RWPE1 (cell line): ENCODE measurements at regions not wholly inside any gene's neighbourhood (a gene's known extent, or its start where the extent isn't known, plus 50 kb on each side); places are given as distances from the start of the nearest gene placed in this dataset.

ENCODE experiments used
- CTCF ChIA-PET: fragments of 350-600 bp; sonication (Branson Sonifier 250); formaldehyde crosslinking; extraction: SDS; loops from one replicate; lab custom pipeline; 2021; lab: Yijun Ruan, JAX
- POLR2A ChIA-PET: fragments of 400-600 bp; formaldehyde crosslinking; extraction: SDS; loops from one replicate; lab custom pipeline; 2020; ENCODE audit warnings: antibody characterized with exemption; ENCODE audit not compliant: low non-redundant PET; lab: Yijun Ruan, JAX
- DNase-seq: peaks from one replicate; pipeline ENCODE4 v3.0.0; 2012; ENCODE audit warnings: low spot score
- H3K27ac ChIP-seq: fragments of 450-650 bp; 2 replicates; pipeline ENCODE4 v1.5.1; 2017
- TF ChIP-seq, protein P1 (sequence below): fragments of 450-650 bp; conservative IDR thresholded peaks from 2 replicates; pipeline ENCODE4 v1.5.1; 2017; ENCODE audit warnings: low read depth, mild to moderate bottlenecking

DNA sequence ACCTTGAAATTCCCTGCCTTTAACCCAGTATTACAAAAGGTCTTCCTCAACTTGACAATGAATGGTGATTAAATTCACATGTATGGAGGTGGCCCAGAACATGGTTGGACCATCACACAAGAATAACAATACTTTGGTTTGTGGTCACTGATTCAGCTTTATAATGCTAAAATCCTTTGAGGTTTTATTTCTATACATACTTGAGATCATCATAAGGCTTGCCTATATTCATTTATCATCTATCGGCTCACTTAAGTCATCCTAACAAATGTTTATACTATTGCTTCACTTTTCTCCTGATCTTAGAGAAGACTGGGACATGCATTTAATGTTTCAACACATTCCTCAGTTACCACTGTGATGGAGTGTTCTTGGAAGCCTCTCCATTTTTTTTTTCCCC is 191.3 kb downstream of the DMAC1 start:
- TF ChIP-seq, protein P1, sequence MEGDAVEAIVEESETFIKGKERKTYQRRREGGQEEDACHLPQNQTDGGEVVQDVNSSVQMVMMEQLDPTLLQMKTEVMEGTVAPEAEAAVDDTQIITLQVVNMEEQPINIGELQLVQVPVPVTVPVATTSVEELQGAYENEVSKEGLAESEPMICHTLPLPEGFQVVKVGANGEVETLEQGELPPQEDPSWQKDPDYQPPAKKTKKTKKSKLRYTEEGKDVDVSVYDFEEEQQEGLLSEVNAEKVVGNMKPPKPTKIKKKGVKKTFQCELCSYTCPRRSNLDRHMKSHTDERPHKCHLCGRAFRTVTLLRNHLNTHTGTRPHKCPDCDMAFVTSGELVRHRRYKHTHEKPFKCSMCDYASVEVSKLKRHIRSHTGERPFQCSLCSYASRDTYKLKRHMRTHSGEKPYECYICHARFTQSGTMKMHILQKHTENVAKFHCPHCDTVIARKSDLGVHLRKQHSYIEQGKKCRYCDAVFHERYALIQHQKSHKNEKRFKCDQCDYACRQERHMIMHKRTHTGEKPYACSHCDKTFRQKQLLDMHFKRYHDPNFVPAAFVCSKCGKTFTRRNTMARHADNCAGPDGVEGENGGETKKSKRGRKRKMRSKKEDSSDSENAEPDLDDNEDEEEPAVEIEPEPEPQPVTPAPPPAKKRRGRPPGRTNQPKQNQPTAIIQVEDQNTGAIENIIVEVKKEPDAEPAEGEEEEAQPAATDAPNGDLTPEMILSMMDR = no peak
- POLR2A ChIA-PET = no interaction called here
- no peak for DNase-seq
- CTCF ChIA-PET = no interaction called here
- H3K27ac ChIP-seq = no peak overlapping the region

DNA sequence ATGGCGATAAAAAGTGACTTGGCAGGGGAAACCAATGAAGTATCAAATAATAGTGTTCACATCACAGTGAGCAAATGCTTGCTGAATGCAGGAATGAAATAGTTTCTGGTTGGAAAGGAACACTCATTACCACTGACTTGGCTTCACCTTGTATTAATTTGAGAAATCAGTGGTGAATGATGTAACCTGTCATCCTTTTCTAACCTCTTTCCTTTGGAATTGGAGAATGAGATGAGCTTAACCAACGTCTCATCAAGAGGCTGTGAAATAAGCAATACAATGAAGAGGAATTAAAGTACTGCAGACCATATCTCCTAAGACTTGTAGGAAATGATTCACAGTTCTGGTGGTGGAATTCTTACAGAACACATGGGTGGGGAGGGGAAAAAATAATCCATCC is 192.2 kb downstream of the DMAC1 start:
- no peak for DNase-seq
- CTCF ChIA-PET = no interaction called here
- POLR2A ChIA-PET = no interaction called here
- H3K27ac ChIP-seq = no peak overlapping the region
- TF ChIP-seq, protein P1 = no peak

DNA sequence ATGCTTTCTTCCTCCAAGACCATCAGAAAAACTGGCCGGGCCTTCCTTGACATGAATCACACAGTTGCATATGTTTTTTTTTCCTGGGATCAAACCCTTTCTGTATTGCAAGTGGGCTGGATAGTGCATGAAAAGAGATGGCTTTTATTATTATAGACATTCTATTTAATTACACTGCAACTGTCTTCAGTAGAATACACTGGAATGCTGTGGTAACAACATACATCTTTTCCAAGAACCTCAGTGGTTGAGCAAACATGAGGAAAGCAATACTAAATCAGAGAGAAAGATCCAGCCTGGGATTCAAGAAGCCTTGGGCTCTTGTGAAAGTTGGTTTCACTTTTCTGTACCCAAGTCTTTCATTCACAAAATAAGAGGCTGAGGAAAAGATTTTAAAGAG is 193.0 kb downstream of the DMAC1 start:
- ChIA-PET CTCF (no interaction called here), POLR2A (no interaction called here)
- TF ChIP-seq, protein P1 = no peak

DNA sequence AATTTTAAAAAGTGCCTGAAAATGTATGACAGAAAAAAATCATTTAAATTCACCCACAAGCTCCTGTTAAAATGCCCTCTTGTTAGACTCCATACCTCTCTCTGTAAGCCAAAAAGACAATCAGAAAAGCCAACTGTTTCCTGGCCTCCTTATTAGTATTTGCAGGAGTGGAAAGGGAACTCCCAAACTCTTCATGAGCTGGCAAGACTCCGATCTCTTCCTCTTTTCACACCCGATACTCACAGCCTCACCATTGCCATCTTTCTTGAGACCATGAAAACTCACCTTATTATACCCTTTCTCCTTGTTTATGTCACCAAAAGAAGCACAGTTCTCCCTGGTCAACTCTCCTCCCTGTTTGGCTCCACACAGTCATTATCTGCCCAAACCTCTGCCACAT is 197.8 kb downstream of the DMAC1 start:
- H3K27ac ChIP-seq = no peak overlapping the region
- TF ChIP-seq, protein P1 = no peak
- DNase-seq = no peak
- ChIA-PET POLR2A (no interaction called here), CTCF (no interaction called here)

More for the DNA sequence above, 193.0 kb downstream of the DMAC1 start:
- no peak overlapping the region for H3K27ac ChIP-seq
- no peak for DNase-seq

DNA sequence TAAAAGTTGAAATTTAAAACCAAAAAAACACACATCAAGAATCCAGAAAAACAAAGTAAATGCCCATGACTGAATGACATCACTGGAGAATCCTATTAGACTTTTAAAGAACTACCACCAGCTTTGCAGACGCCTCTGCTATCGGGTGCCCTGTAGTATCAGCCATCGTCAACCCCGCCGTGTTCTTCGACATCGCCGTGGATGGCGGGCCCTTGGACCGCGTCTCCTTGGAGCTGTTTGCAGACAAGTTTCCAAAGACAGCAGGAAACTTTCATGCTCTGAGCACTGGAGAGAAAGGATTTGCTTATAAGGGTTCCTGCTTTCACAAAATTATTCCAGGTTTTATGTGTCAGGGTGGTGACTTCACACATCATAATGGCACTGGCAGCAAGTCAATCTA is 201.9 kb downstream of the DMAC1 start:
- ChIA-PET CTCF (no interaction called here), POLR2A (no interaction called here)
- TF ChIP-seq, protein P1 = no peak
- no peak overlapping the region for H3K27ac ChIP-seq
- DNase-seq = no peak

DNA sequence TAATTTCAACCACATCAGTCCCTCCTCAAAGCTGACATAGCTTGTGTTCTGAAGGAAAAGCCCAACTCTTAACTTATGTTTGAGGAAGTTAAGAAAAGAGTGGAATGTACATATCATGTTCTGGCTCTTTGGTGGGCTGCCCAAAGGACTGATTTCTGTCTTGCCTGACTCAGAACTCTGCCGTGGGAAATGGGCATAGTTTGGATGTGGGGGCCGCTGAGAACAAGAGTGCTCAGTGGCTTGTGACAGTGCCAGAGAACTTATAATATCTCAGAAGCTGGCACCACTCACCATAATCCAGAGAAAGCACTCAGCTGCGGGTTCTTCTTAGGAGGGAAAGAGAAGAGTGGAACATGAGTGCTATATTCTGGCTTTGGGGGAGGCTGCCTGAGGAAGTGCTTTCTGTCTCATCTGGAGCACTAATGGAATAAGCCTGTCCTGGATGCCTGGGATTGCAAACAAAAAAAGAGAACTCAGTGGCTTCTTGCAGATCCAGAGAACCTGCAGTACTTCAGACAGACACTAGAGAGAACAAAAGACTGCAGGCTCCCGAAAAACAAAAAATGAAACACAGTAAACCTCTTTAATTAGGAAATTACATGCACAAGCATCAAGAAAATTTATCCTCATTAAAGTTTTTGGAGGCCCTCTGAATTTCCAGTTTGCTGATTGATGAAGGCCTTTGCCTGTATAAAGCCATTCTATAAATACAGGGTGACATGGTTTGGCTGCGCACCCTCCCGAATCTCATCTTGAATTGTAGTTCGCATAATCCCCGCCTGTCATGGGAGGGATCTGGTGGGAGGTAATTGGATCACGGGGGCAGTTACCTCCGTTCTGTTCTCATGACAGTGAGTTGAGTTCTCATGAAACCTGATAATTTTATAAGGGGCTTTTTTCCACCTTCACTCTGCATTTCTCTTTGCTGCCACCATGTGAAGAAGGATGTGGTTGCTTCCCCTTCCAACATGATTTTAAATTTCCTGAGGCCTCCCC is 207.0 kb downstream of the DMAC1 start:
- ChIA-PET CTCF (no interaction called here), POLR2A (no interaction called here)
- TF ChIP-seq, protein P1 = no peak
- DNase-seq = no peak
- H3K27ac ChIP-seq = no peak overlapping the region
